Body of pancreas (tissue), 4 donors: ENCODE measurements at regions not wholly inside any gene's neighbourhood (a gene's known extent, or its start where the extent isn't known, plus 50 kb on each side); places are given as distances from the start of the nearest gene placed in this dataset.

Experiments used
- POLR2A ChIP-seq, 3 donors: fragments of 450-650 bp; IDR thresholded peaks; one replicate each; pipeline ENCODE4 v1.6.1; 2016; ENCODE audit warnings: antibody characterized with exemption in 3 of 3, mild to moderate bottlenecking in 2 of 3
- TF ChIP-seq, protein P1 (sequence below), 7 experiments: fragments of 450-650 bp in 4 of 7; fragments of 200-600 bp in 3 of 7; sonication (generic) in 3 of 7; IDR thresholded peaks; one replicate each; pipeline ENCODE4 v1.5.1; 2016 to 2019; ENCODE audit warnings: antibody characterized with exemption in 7 of 7

DNA sequence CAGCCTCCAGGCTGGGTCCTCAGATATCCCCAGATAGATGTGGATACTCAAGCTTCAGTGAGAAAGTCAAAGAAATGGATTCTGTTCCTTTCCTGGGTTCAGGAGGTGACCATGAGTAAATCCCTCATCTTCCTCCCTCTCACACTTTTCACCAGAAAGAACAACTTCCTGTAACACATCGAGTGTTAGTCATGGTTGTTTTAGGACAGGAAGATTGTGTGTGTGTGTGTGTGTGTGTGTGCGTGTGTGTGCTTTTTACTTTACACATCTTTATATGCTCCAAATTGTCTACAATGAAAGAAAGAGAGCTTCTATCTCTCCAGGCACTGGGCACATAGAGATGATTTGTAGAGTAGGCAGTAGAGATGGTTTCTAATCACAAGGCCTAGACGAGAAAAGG, 139.9 kb downstream of the TBXT start:
- TF ChIP-seq, protein P1, sequence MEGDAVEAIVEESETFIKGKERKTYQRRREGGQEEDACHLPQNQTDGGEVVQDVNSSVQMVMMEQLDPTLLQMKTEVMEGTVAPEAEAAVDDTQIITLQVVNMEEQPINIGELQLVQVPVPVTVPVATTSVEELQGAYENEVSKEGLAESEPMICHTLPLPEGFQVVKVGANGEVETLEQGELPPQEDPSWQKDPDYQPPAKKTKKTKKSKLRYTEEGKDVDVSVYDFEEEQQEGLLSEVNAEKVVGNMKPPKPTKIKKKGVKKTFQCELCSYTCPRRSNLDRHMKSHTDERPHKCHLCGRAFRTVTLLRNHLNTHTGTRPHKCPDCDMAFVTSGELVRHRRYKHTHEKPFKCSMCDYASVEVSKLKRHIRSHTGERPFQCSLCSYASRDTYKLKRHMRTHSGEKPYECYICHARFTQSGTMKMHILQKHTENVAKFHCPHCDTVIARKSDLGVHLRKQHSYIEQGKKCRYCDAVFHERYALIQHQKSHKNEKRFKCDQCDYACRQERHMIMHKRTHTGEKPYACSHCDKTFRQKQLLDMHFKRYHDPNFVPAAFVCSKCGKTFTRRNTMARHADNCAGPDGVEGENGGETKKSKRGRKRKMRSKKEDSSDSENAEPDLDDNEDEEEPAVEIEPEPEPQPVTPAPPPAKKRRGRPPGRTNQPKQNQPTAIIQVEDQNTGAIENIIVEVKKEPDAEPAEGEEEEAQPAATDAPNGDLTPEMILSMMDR (IDR thresholded peaks at IDR 0.05): no peak
- no peak for TF ChIP-seq POLR2A (IDR thresholded peaks at IDR 0.05)
